K562 (cell line): ENCODE measurements at regions not wholly inside any gene's neighbourhood (a gene's known extent, or its start where the extent isn't known, plus 50 kb on each side); places are given as distances from the start of the nearest gene placed in this dataset.

Source experiments
- BCOR ChIP-seq: fragments of 450-650 bp; IDR thresholded peaks from 2 replicates; pipeline ENCODE4 v1.6.1; 2016
- BMI1 ChIP-seq: fragments of 150-350 bp; IDR thresholded peaks from 2 replicates; pipeline ENCODE4 v1.6.1; 2014; ENCODE audit warnings: low read length
- CAMTA2 ChIP-seq: fragments of 250-450 bp; sonication (Bioruptor Pico); conservative IDR thresholded peaks from 2 replicates; pipeline ENCODE4 v1.5.1; 2022
- EP300 ChIP-seq: IDR thresholded peaks from 2 replicates; pipeline ENCODE4 v1.6.1; 2012; ENCODE audit warnings: low read length, improper control_type of control experiment
- ERF ChIP-seq: fragments of 450-650 bp; formaldehyde crosslinking; IDR thresholded peaks from 2 replicates; pipeline ENCODE4 v1.4.0; 2020; ENCODE audit warnings: mild to moderate bottlenecking, mixed read lengths
- EZH2 ChIP-seq: IDR thresholded peaks from 2 replicates; pipeline ENCODE4 v1.6.1; 2012; ENCODE audit warnings: low read depth, mild to moderate bottlenecking, inconsistent platforms, low read length, borderline replicate concordance
- HNRNPH1 ChIP-seq: fragments of 200-400 bp; formaldehyde crosslinking; optimal IDR thresholded peaks from 2 replicates; pipeline ENCODE3; 2017; ENCODE audit warnings: low read depth, mild to moderate bottlenecking, low read length, moderate library complexity
- NCOR1 ChIP-seq: fragments of 450-650 bp; IDR thresholded peaks from 2 replicates; pipeline ENCODE4 v1.6.1; 2016; ENCODE audit warnings: mild to moderate bottlenecking, moderate library complexity
- NFIC ChIP-seq: fragments of 450-650 bp; IDR thresholded peaks from 2 replicates; pipeline ENCODE4 v1.6.1; 2017; ENCODE audit warnings: mild to moderate bottlenecking, inconsistent platforms
- NR1H2 ChIP-seq: sonication (generic); formaldehyde crosslinking; IDR thresholded peaks from 2 replicates; pipeline ENCODE4 v1.4.0; 2020; ENCODE audit warnings: mild to moderate bottlenecking, missing genetic modification reagents
- NR2F6 ChIP-seq: fragments of 450-650 bp; formaldehyde crosslinking; IDR thresholded peaks from 2 replicates; pipeline ENCODE4 v1.4.0; 2020; ENCODE audit warnings: mild to moderate bottlenecking
- SIX5 ChIP-seq, 2 experiments: IDR thresholded peaks; 2 replicates each; pipeline ENCODE4 v1.6.1; 2011; ENCODE audit warnings: low read length in 2 of 2, borderline replicate concordance in 1 of 2, low read depth in 1 of 2, mild to moderate bottlenecking in 1 of 2, moderate library complexity in 1 of 2; ENCODE audit not compliant: insufficient read depth in 1 of 2
- SMARCA4 ChIP-seq: fragments of 450-650 bp; IDR thresholded peaks from 2 replicates; pipeline ENCODE4 v1.6.1; 2016
- SMARCB1 ChIP-seq: IDR thresholded peaks from 2 replicates; pipeline ENCODE4 v1.6.1; 2011; ENCODE audit warnings: improper control_type of control experiment, low read depth; ENCODE audit not compliant: insufficient read length
- STAT5A ChIP-seq: IDR thresholded peaks from 2 replicates; pipeline ENCODE4 v1.6.1; 2012; ENCODE audit warnings: low read length, inconsistent platforms, borderline replicate concordance
- TRIM25 ChIP-seq: fragments of 450-650 bp; IDR thresholded peaks from 2 replicates; pipeline ENCODE4 v1.7.0; 2016; ENCODE audit warnings: borderline replicate concordance
- TRIM28 ChIP-seq: fragments of 450-650 bp; IDR thresholded peaks from 2 replicates; pipeline ENCODE4 v1.6.1; 2017
- ZBED1 ChIP-seq: IDR thresholded peaks from 2 replicates; pipeline ENCODE4 v1.6.1; 2014
- ZBTB17 ChIP-seq: fragments of 450-650 bp; formaldehyde crosslinking; IDR thresholded peaks from 2 replicates; pipeline ENCODE4 v1.4.0; 2020; ENCODE audit warnings: mild to moderate bottlenecking
- ZKSCAN8 ChIP-seq: fragments of 200-800 bp; sonication (Bioruptor generic); IDR thresholded peaks from 2 replicates; pipeline ENCODE4 v1.6.1; 2016; ENCODE audit warnings: missing genetic modification characterization, missing compliant biosample characterization
- ZNF121 ChIP-seq: sonication (generic); formaldehyde crosslinking; conservative IDR thresholded peaks from 2 replicates; pipeline ENCODE4 v1.8.0; 2022; ENCODE audit warnings: missing genetic modification reagents
- ZNF175 ChIP-seq: fragments of 200-800 bp; sonication (Bioruptor generic); IDR thresholded peaks from 2 replicates; pipeline ENCODE4 v1.6.1; 2016; ENCODE audit warnings: low read depth, mild to moderate bottlenecking, missing genetic modification characterization, missing compliant biosample characterization
- ZNF408 ChIP-seq: fragments of 250-450 bp; sonication (Bioruptor Pico); IDR thresholded peaks from 2 replicates; pipeline ENCODE4 v1.4.0; 2020; ENCODE audit warnings: low read depth, mild to moderate bottlenecking, moderate library complexity
- ZNF76 ChIP-seq: fragments of 250-450 bp; sonication (Bioruptor Pico); IDR thresholded peaks from 2 replicates; pipeline ENCODE4 v1.4.0; 2020; ENCODE audit warnings: mild to moderate bottlenecking, moderate library complexity, borderline replicate concordance
- TF ChIP-seq, protein P1 (sequence below): fragments of 250-450 bp; sonication (Bioruptor Pico); IDR thresholded peaks from 2 replicates; pipeline ENCODE4 v1.4.0; 2020; ENCODE audit warnings: borderline replicate concordance
- TF ChIP-seq, protein P2 (sequence below): sonication (generic); formaldehyde crosslinking; IDR thresholded peaks from 2 replicates; pipeline ENCODE4 v1.8.0; 2023; ENCODE audit warnings: mild to moderate bottlenecking, missing genetic modification reagents
- TF ChIP-seq, protein P3 (sequence below): fragments of 250-450 bp; sonication (Bioruptor Pico); IDR thresholded peaks from 2 replicates; pipeline ENCODE4 v1.9.0; 2021; ENCODE audit warnings: mild to moderate bottlenecking

DNA sequence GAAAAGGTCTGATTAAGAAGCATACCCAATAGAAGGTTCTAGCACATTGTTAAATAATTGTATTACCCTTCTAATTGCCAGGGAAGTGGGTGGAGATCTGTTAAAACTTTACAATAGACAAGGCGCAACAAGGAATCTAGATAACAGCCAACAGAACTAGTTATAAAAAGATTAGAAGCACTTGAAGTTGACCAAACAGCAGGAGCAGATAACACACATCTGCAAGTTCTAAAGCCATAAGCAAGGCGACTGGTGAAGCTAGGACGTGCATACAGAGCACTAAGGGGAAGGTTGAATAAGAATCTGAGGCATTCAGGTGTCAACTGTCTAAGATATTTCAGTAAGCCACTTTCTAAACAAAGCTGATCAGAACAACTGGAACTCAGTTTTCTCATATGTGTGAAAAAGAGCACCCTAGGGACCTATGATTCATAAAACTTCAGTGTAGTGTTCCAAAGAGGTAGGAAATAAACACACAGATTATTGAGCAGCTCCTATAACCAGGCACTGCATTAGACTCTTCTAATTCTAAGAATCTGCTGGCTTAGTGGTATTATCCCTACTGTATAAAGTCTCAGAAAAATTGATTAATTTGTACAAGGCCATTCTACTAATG lies 111.2 kb downstream of the SAMD9 start (continued):
- TF ChIP-seq EP300 (peak; percentile 17; the same call in 1 of the 2 replicates), BMI1 (no peak), ZNF175 (CRISPR knock-in tag) (no peak), NR2F6 (no peak), BCOR (no peak), ZNF76 (CRISPR knock-in tag) (no peak), TRIM25 (no peak), ERF (CRISPR knock-in tag) (no peak), NFIC (peak; percentile 28; the same call in 1 of the 2 replicates), SMARCB1 (no peak), SIX5 (IDR thresholded peaks at IDR 0.05; ENCODE audit: borderline replicate concordance in 1 of 2, insufficient read depth in 1 of 2, low read depth in 1 of 2, low read length in 2 of 2) (no peak), ZNF408 (CRISPR knock-in tag) (no peak), ZKSCAN8 (CRISPR knock-in tag) (no peak), SMARCA4 (0 out of 2 replicates have a peak, but pooled peaks have one; percentile 22), STAT5A (peak; percentile 42; the same call in 1 of the 2 replicates), ZBED1 (no peak), ZNF121 (CRISPR knock-in tag) (no peak), NCOR1 (peak; percentile 44; the same call in 1 of the 2 replicates), CAMTA2 (no peak), TRIM28 (no peak), HNRNPH1 (no peak), NR1H2 (CRISPR knock-in tag) (no peak), EZH2 (no peak), ZBTB17 (CRISPR knock-in tag) (no peak)
- TF ChIP-seq, protein P1, sequence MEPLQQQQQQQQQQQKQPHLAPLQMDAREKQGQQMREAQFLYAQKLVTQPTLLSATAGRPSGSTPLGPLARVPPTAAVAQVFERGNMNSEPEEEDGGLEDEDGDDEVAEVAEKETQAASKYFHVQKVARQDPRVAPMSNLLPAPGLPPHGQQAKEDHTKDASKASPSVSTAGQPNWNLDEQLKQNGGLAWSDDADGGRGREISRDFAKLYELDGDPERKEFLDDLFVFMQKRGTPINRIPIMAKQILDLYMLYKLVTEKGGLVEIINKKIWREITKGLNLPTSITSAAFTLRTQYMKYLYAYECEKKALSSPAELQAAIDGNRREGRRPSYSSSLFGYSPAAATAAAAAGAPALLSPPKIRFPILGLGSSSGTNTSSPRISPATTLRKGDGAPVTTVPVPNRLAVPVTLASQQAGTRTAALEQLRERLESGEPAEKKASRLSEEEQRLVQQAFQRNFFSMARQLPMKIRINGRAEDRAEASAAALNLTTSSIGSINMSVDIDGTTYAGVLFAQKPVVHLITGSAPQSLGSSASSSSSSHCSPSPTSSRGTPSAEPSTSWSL (CRISPR knock-in tag): no peak
- TF ChIP-seq, protein P2, sequence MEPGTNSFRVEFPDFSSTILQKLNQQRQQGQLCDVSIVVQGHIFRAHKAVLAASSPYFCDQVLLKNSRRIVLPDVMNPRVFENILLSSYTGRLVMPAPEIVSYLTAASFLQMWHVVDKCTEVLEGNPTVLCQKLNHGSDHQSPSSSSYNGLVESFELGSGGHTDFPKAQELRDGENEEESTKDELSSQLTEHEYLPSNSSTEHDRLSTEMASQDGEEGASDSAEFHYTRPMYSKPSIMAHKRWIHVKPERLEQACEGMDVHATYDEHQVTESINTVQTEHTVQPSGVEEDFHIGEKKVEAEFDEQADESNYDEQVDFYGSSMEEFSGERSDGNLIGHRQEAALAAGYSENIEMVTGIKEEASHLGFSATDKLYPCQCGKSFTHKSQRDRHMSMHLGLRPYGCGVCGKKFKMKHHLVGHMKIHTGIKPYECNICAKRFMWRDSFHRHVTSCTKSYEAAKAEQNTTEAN (CRISPR knock-in tag): no peak
- TF ChIP-seq, protein P3, sequence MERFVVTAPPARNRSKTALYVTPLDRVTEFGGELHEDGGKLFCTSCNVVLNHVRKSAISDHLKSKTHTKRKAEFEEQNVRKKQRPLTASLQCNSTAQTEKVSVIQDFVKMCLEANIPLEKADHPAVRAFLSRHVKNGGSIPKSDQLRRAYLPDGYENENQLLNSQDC (CRISPR knock-in tag): no peak
